ENCODE measurements at regions not wholly inside any gene's neighbourhood (a gene's known extent, or its start where the extent isn't known, plus 50 kb on each side); places are given as distances from the start of the nearest gene placed in this dataset.

DNA sequence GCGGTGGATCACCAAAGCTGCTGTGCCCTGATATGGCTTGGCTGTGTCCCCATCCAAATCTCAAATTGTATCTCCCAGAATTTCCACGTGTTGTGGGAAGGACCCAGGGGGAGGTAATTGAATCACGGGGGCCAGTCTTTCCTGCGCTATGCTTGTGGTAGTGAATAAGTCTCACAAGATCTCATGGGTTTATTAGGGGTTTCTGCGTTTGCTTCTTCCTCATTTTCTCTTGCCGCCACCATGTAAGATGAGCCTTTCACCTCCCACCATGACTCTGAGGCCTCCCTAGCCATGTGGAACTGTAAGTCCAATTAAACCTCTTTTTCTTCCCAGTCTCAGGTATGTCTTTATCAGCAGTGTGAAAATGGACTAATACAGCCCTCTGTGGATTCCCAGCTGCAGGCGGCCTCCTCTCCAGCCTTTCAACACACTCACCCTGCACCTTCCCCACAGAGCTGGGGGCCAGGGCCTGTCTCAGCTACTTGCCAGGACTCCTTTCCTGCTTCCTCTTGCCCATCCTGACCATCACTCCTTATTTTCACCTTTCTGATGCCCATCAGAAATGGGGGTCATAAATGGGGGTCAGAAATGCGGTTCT, 57.2 kb upstream of the TOMM7 start:
- Histone ChIP-seq H3K9me3 (ENCODE audit: low read depth) (no peaks in the 10 kb centered on the region), H2AFZ (no peak overlapping the region), H3K4me3 (no peak overlapping the region), H3K4me1 (ENCODE audit: insufficient read depth) (no peaks in the 10 kb centered on the region), H3K36me3 (replicated peaks; ENCODE audit: insufficient read depth, low read depth) (no peaks in the 10 kb centered on the region), H3K27ac (no peak overlapping the region), H3K79me2 (no peaks in the 10 kb centered on the region), H3K4me2 (no peak overlapping the region), H4K20me1 (ENCODE audit: insufficient read depth, poor library complexity, severe bottlenecking) (no peaks in the 10 kb centered on the region), H3K9me2 (replicated peaks; ENCODE audit: insufficient read depth) (no peaks in the 10 kb centered on the region), H3K27me3 (no peaks in the 10 kb centered on the region)
- no peak for DNase-seq (ENCODE audit: low spot score)
- TF ChIP-seq EZH2phosphoT487 (IDR thresholded peaks at IDR 0.05; ENCODE audit: low read depth, severe bottlenecking, unreplicated experiment) (no peak), EZH2 (IDR thresholded peaks at IDR 0.05; ENCODE audit: borderline replicate concordance) (no peak), CTCF (IDR thresholded peaks at IDR 0.05; ENCODE audit: poor library complexity) (no peak)
- 43% methylated on average over 8 of the region's 8 CpGs for WGBS (ENCODE audit: low lambda C conversion rate, missing lambda C conversion rate)

DNA sequence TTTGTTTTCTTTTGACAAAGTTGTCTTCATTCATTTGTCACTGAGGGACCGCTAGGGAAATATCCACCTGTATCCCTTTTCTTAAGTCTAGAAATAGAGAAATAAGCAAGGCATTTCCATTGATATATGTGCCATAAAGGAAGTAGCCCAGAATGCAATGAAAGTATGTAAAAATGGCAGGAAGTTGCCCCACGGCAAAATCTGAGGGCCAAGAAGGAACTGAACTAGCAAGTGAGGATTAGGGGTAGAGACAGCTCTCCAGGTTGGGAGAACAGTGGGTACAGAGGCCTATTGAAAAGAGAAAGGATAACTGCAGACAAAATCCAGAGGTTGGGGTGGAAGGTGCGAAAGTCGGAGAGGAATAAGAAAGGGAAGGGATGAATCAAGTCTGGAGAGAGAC, 56.6 kb upstream of the TOMM7 start:
- DNase-seq (ENCODE audit: low spot score), result no peak
- Histone ChIP-seq H3K36me3 (replicated peaks; ENCODE audit: insufficient read depth, low read depth) (no peaks in the 10 kb centered on the region), H3K4me2 (no peak overlapping the region), H3K9me3 (ENCODE audit: low read depth) (no peaks in the 10 kb centered on the region), H3K27me3 (no peaks in the 10 kb centered on the region), H3K9me2 (replicated peaks; ENCODE audit: insufficient read depth) (no peaks in the 10 kb centered on the region), H3K27ac (no peak overlapping the region), H4K20me1 (ENCODE audit: insufficient read depth, poor library complexity, severe bottlenecking) (no peaks in the 10 kb centered on the region), H2AFZ (no peak overlapping the region), H3K4me3 (no peak overlapping the region), H3K4me1 (ENCODE audit: insufficient read depth) (no peaks in the 10 kb centered on the region), H3K79me2 (no peaks in the 10 kb centered on the region)
- TF ChIP-seq EZH2 (IDR thresholded peaks at IDR 0.05; ENCODE audit: borderline replicate concordance) (no peak), EZH2phosphoT487 (IDR thresholded peaks at IDR 0.05; ENCODE audit: low read depth, severe bottlenecking, unreplicated experiment) (no peak), CTCF (IDR thresholded peaks at IDR 0.05; ENCODE audit: poor library complexity) (no peak)
- WGBS (ENCODE audit: low lambda C conversion rate, missing lambda C conversion rate), result 92% methylated on average over 4 of the region's 4 CpGs

- no peak overlapping the region for H2AFZ ChIP-seq
- no peaks in the 10 kb centered on the region for H3K36me3 ChIP-seq (replicated peaks; ENCODE audit: insufficient read depth, low read depth)
- WGBS (ENCODE audit: low lambda C conversion rate, missing lambda C conversion rate), result 62% methylated on average over 1 of the region's 1 CpG
- no peak overlapping the region for H3K27ac ChIP-seq
- TF ChIP-seq CTCF (IDR thresholded peaks at IDR 0.05; ENCODE audit: poor library complexity) (no peak), EZH2phosphoT487 (IDR thresholded peaks at IDR 0.05; ENCODE audit: low read depth, severe bottlenecking, unreplicated experiment) (no peak), EZH2 (IDR thresholded peaks at IDR 0.05; ENCODE audit: borderline replicate concordance) (no peak)
- DNase-seq (ENCODE audit: low spot score), result no peak
- H3K9me2 ChIP-seq (replicated peaks; ENCODE audit: insufficient read depth), result no peaks in the 10 kb centered on the region
- no peaks in the 10 kb centered on the region for H4K20me1 ChIP-seq (ENCODE audit: insufficient read depth, poor library complexity, severe bottlenecking)
- no peaks in the 10 kb centered on the region for H3K4me1 ChIP-seq (ENCODE audit: insufficient read depth)
- no peaks in the 10 kb centered on the region for H3K9me3 ChIP-seq (ENCODE audit: low read depth)
- no peaks in the 10 kb centered on the region for H3K27me3 ChIP-seq
- H3K4me2 ChIP-seq, result no peak overlapping the region
- no peaks in the 10 kb centered on the region for H3K79me2 ChIP-seq
- H3K4me3 ChIP-seq, result no peak overlapping the region
Observed at GRCh38 chr7:22876986-22877729, 54.5 kb upstream of the TOMM7 start.
